8988T (cell line): ENCODE measurements at regions not wholly inside any gene's neighbourhood (a gene's known extent, or its start where the extent isn't known, plus 50 kb on each side); places are given as distances from the start of the nearest gene placed in this dataset.

Experiments used
- DNase-seq: peaks from one replicate; pipeline ENCODE4 v3.0.0; 2011

DNA sequence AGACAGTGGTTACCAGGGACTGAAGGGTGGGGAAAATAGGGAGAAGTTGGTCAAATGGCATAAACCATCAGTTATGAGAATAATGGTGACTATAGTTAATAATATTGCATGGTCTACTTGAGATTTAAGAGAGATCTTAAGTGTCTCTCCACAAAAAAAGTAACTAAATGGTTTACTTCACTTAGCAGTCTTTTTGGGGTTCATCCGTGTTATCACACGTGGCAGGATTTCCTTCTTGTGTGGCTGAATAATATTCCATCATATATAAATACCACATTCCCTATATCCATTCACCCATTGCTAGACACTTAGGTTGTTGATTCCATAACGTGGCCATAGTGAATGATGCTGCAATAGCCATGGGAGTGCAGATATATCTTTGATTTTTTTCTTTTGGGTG lies 967.0 kb downstream of the UQCRFS1 start:
- DNase-seq: no peak

DNA sequence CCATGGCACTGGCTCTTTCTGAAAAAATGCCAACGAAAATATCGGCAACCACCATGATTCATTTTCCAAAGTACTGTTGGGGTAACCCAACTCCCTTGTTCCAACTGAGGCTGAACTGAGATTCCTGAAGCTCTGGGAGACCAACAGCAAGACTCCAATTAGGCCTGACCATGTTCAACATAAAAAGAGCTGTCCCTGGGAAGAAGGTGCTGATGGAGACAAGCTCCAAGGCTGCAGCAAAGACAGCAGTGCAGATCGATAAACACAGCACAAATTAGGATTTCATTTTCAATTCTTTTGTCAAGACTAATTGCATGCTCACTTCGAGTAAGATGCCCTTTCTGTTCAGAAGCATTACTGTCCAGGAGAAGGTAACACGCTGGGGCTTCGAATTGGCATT lies 968.0 kb downstream of the UQCRFS1 start:
- no peak for DNase-seq

DNA sequence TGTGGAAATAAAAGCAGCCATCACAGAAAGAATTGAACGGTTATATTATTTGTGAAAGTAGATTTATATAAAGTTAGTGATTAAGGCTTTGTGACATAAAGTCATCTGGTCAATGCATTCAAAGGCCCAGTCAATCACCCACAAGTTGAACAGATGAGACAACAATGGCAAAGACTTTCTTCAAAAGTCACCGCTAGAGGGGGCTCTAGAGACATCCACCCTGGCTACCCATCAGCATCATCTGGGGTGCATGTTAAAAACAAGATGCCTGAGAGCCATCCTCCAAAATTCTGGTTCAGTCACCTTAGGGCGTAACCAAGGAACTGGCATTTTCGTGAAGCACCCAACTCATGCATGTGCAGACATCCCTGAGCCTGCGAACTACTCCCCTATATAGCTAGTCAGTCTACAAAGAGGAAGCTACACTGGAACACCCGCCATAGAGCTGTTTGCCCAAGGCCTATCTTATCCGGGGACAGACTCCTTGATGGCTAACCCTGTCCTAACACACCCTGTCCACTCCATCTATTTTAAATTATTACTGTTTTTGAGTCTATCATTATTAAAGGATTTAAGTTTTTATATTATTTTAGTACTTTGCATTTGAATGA lies 970.5 kb downstream of the UQCRFS1 start:
- no peak for DNase-seq

DNA sequence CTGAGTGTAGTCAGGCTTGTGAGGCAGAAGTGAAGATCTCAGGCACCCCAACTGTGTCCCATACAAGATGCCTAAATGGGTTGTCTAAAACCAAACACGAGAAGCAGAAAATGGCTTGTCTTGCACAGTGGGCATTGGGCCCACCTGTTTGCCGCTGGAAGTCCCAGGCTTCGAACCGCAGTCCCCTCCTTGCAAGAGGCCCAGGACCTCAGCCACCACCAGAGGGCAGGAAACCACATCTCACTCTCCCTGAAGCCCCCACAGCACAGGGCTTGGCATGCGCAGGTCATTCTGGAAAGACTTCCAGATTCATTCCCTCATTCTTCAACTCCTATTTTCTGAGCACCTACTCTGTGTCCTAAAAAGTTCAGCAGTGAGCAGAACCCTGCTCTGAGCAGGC lies 973.7 kb downstream of the UQCRFS1 start:
- DNase-seq: no peak

DNA sequence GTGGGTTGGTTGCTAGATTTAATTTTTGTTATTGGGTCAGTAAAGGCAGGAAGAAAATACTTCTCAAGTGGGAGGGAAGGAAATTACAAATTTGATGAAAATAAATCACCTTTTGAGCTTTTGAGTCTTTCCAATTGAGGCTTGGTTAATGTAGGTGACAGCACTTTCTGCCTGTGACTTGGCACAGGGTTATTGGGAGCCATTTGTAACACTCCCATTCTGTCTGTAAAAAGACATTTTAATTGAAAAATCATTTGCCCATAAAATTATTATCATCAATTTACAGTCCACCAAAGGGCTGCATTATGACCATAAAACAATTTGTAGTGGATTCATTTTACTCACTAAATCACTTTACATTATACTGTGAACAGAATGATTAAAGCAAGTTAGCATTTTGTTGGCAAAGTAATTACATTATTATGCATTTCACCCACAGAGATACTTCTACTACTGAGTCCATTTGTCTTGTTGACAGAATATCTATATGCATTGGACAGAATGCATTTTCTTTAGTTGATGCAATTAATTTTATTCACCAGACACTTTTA lies 974.6 kb downstream of the UQCRFS1 start:
- no peak for DNase-seq

DNA sequence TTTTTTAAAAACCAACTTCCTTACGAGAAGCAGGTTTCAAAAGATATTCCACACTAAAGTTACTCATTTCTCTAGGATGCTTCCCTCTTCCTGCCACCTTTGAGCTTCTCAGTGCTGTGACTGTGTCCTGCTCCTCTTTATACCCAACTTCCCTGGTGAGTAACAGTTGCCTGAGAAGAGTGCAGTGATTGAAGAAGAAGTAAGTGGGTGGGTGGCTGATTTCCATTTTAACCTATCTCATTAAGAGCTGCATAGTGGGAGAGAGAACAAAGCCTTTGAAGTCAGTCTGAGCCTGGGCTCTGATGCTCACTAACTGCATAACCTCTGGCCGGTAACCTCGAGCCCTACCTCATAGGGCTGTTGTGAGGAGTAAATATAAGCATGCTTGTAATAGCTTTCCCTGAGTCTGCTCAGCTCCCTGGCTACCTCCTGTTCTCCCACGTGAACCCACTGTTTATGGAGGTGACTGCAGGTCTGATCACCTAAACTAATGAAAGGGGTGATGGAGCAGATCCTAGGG lies 977.3 kb downstream of the UQCRFS1 start:
- no peak for DNase-seq

DNA sequence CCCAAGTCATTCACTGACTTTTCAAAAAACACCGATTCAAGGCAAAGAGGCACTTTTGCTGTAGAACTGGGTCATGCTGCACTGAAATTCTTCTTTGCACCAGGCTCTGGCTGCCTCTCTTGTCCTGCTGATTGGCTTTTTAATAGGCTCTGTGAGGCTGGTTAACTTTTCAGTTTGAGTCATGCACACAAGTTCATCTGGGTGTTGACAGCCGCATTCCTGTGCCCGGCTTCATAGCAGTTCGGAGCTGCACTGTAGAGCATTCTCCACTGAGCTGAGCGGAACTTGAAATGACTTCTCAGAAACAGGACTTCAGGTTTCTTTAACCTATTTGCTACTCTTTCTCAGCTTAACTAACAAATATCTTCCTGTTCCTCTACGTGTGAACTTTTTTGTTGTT lies 978.3 kb downstream of the UQCRFS1 start:
- no peak for DNase-seq

DNA sequence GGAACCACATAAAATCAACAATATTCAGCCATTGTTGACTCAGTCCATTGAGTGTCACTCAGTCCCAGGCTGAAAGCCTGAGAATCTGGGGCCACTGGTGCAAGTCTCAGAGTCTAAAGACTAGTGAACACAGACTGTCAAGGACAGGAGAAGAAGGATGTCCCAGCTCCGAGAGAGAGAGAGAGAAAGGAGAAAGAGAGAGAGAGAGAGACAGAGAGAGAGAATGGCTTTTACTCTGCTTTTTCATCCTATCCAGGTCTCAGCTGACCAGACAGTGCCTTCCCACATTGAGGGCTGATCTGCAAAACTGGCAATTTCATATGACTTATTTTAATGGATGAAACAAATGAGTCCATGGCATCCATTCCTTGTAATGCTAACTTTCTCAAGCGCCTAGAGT lies 984.1 kb downstream of the UQCRFS1 start:
- DNase-seq: no peak

DNA sequence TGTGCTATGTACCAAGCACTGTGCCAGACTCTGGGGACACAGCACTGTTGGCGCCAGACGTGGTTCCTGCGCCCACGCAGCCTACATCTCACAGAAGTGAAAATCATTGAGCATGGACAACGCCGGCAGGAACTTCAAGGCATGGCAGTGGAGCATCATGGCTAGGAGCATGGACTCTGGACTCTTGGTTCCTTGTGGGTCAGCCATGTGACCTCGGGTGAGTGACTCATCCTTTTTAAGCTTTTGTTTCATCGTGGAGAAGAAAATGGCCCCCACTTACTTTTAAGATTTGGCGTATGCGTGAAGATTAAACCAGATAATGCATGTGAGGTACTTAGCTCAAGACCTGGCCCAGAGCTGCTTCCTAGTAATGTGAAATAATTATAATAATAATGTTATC lies 988.5 kb downstream of the UQCRFS1 start:
- DNase-seq: no peak

DNA sequence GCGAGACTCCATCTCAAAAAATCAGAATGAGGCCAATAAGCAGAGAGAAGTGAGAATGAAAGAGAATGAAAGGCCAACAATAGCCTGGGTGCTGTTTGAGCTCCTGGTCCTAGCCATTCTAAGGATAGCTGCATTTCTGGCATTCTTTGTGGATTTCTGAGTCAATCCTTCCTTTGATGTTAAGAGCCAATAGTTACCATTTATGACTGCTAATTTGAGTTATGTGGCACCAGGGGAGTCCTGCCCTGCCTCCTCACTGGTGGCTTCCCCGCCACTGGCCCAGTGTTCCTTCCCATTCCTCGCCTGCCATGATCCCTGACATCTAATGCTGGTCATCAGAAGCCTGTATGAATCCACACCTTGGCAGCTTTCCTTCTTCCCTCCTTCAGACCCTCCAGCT lies 991.2 kb downstream of the UQCRFS1 start:
- DNase-seq: no peak

DNA sequence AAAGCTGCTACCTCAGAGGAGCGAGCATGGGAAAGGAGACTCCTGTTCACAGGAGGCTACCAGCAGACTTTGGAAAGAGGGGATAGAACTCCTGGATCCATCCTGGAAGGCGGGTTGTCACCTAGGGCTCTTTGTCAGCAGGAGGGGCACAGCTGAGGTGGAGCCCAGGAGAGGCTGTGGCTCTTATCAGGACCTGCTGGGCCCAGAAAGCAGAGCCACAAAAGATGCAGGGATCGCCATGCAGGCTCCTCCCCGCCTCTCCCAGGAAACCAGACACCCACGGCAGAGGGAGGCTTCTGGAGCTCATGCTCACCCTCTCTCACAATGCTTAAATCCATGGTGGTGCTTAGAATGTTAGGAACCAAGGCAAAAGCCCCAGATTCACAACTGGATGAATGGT lies 994.2 kb downstream of the UQCRFS1 start:
- DNase-seq: no peak

DNA sequence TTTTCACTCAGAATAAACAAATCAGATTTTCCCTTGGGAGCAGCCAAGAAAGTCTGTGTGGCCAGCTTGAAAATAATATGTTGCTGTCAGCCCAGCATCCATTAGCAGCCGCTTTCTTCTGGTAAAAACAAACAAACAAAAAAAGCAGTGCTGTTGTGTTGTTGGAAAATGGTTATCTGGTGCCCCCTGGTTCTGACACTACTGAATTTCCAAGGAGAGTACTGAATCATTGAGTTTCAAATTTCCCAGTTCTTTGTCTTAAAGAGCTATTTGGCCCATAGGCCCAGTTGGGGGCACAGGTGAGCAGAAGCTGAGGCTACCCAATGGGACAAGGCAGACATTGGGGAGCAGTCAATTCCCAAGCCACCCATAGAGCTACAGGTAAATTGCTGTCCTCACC lies 995.9 kb downstream of the UQCRFS1 start:
- no peak for DNase-seq

DNA sequence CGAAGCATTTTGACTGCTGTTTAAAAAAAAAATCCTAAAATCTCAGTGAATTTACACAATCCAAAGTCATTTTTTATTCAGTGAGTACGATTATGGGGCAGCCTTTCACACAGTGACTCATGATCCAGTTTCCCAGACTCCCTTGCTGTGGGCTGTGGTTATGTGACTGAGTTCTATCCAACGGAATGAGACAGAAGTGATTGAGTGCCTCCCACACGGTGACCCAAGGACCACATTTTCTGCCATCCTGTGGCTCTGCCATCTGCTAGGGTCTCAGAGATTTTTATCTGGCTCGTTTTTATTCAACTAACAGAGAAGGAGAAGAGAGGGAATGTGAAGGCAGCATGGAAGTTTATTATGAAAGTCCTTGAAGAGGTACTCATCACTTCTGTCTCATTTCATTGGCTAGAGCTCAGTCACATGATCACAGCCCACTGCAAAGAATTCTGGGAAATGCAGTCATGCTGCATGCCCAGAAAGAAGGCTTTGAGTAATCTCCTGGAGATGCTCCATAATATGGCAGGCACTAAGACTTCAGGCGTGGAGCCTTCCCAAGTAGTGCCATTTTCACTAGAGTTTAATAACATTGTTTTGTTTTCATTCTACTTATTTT lies 999.4 kb downstream of the UQCRFS1 start:
- DNase-seq: no peak

DNA sequence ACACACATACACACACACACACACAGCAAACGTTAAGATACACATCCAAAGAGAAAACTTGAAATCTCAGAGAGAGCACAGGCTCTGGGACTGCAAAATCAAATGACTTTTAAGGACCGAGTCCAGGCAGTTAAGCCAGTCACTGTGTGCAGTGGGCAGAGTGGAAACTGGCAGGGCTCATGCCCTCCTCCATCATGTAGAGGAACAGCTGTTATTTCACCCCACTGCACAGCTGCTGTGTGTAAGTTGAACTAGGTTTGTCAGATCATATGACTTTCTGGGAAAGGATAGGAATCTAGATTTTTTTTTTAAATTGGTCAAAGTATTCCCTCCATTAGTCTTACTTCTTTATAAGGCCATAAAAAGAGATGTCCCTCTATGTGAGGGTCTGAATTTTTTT lies 1002.1 kb downstream of the UQCRFS1 start:
- no peak for DNase-seq

DNA sequence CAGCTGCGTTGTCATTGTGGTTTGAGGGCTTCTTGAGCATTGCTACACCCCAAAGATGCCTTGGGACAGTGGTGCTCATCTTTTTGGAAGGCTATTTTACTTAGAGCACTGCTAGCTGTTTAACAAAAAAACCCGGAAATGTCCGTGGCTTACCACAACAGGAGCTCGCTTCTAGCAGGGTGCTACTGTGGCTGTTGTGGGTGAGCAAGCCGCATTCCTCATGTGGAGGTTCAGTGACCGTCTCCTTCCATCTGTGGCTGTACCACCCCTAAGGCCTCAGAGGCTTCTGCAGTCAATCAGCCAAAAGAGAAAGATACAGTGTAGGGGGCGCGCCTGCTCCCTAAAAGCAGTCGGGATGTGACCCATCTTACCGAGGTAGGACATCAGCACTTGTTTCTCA lies 1004.2 kb downstream of the UQCRFS1 start:
- DNase-seq: no peak

DNA sequence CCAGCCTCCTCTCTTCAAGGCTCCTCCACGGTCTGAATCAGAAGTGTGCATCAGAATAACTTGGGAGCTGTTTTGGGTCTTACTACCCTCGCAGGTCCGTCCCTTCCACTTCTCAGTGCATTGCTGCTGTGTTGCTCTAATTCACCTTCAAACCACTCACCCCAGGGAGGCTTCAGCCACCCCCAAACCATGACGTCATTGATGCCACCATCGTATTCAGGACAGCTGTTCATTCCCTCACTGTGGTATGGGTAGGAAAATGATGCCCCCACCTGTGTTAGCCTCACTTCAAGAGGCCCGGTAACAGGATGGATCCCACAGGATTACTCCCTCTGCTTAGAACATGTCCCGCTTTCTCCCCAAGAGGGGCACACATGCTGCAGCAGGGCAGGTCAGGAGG lies 1005.7 kb downstream of the UQCRFS1 start:
- no peak for DNase-seq

DNA sequence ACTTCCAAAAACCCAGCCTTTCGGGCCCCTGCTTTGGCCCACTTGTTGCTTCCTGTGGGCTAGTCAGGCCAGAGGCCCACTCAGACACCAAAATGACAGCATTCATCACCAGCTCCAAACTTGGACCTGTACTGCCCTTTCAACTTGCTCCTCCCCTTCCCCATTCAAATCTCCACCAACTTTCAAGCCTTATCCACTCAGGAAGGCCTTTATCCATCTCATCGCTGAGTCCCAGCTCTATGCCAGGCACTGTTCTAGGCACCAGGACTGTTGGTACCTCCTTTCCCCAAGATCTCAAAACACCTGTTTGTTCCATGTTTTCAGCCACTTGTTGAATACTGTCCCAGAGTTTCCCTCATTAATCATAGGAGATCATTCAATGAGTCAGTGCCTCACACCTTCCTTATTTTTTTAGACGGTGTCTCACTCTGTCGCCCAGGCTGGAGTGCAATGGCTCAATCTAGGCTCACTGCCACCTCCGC lies 1011.4 kb downstream of the UQCRFS1 start:
- no peak for DNase-seq

DNA sequence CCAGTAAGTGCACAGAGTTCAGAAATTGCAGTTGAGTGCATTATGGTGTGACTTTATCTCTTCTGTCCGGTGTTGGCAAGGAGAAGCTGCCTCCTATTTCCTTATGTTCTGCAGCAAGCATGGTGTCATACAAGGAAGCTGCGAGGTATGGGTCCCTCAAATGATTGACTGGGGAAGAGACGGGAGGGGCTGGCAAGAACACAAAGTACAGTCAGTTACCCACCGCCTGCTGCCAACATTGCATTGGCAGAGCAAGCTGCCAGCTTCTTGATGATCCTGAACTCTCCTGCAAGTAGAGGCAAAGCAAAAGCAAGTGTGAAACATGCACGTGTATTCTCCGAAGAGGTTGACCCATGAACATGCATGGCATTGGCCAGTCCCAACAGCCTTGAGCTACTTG lies 1013.6 kb downstream of the UQCRFS1 start:
- no peak for DNase-seq

DNA sequence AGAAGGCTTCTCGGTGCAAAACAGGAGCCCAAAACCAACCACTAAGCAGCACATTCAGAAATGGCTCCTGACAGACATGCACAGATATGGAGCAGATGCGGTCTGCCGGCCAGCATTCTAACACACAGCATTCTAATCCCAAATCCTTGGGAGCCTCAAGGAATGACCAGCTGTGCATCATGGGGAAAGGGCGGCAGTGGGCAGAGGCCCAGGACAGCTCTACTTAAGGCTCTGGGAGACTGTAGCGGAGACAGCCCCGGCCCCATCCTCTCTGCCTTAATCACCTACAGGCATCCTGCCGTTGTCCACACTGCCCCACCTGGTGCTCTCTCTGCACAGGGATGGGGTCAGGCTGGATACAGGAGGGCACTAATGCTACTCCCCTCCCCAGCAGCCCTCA lies 1016.0 kb downstream of the UQCRFS1 start:
- DNase-seq: no peak

DNA sequence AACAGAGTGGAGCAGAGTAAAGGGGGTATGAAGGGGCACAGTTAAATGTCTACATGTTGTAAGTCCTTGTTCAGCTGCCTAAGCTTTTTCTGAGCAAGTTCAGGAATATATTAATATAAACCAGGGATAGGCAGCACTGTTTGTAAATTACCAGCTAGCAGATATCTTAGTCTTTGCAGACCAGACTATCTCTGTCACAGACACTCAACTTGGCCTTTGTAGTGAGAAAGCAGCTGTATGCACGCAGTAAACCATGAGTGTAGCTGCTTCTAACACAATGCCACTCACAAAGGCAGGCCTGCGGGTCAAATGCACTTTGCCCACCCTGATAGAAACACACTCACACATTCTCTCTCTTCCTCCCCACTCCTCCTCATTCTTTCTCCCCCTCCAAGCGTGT lies 1016.9 kb downstream of the UQCRFS1 start:
- DNase-seq: no peak

DNA sequence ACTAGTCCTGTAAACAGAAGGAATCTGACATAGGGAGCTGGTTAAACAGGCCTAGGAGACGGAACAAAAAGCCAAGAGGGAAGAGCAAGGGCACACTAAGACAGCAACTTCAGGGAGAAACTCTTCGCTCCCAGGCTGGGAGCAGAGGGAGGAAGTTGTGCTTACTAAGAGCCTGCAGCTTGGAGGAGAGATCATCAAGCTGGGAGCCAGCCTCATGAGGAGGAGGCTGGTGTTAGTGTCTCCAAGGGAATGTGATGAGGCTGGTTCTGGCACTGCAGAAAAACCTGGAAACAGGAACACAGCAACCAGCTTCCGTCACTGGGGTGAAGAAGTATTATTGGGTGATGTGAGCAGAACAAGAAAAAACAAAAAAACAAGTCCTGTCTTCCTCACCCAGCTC lies 1027.3 kb downstream of the UQCRFS1 start:
- no peak for DNase-seq

DNA sequence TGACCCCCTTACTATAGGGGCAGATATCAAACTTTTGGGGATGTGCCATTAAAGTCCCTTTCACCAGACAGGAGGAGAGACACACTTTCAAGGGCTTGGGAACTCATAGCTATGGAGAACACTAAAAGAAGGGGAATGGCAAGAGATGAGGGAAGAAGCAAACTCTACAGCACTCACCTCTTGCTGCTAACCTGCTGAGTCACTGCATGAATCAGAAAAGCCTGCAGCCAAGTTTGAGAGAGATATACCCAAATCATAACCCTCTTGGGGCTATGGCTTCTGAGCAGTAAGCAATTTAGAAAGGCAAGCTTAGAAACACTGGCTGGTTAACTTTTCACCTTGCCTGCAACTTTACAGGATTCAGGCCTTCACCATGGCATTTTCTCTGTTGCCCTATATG lies 1028.0 kb downstream of the UQCRFS1 start:
- DNase-seq: no peak

DNA sequence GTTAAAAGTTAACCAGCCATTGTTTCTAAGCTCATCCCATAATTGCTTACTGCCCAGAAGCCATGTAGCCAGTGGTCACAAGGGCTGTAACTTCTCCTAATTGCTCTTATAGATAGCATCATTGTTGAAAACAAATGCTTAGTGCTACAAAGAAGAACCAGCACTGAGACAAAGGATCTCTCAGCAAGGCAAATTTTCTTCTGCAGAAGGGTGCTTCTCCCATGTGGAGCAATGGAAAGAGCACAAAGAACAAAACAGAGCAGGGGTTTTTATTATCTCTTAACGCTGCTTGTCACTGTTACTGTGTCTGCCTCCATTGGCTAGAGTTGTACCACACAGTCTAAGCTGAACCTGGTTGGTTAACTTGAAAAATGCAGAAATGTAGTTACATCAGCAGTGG lies 1036.8 kb downstream of the UQCRFS1 start:
- no peak for DNase-seq

DNA sequence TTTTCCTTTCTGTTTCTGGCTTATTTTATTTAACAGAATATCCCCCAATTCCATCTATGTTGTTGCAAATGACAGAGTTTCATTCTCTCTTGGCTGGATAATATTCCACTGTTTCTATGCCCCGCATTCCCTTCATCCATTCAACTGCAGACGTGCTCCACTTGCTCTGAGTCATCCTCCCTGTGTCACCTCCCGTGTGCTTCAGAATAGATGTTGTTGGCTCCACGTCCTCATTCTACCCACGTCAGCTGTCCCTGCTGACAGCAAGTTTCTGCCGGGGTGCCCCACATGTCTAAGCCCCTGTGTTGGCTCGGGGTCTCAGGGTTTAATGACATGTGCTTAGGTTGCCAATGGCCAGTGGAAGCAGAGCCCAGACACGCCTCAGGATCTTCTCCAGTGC lies 1041.0 kb downstream of the UQCRFS1 start:
- no peak for DNase-seq

DNA sequence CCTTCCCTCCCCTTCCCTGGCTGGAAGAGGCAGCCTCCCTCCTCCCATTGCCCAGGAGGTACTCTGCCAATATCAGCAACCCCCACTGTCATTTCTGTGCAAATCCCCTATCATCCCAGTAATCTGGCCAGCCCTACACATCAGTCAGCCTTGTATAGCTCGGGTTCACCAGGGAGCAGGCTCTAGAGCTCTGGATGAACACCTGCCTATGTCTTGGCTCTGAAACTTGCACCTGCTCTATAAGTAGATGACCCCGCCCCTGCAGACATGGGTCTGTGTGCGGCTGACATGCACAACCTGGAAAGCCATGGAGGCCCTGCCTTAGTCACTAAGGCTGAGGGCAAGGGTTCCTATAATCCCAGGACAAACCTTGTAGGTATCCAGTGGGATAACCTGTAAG lies 1042.9 kb downstream of the UQCRFS1 start:
- DNase-seq: no peak
